Activated CD4-positive, CD25-positive, alpha-beta regulatory T cell treated with anti-CD3 and anti-CD28 coated beads, Interleukin-2, amount 50 U/mL, for 16 hours (primary cell): ENCODE measurements at regions not wholly inside any gene's neighbourhood (a gene's known extent, or its start where the extent isn't known, plus 50 kb on each side); places are given as distances from the start of the nearest gene placed in this dataset.
A peak's percentile ranks its signal among the peaks of the same experiment; 100 is the strongest.
"Not testable (repeated sequence)": the region's sequence is repeated elsewhere in the genome, so short reads cannot be mapped to it uniquely, and the experiment has no call there.

Experiments used
- DNase-seq: peaks from one replicate; pipeline ENCODE4 v3.0.0-alpha.2; 2020; ENCODE audit warnings: low read depth, low spot score

DNA sequence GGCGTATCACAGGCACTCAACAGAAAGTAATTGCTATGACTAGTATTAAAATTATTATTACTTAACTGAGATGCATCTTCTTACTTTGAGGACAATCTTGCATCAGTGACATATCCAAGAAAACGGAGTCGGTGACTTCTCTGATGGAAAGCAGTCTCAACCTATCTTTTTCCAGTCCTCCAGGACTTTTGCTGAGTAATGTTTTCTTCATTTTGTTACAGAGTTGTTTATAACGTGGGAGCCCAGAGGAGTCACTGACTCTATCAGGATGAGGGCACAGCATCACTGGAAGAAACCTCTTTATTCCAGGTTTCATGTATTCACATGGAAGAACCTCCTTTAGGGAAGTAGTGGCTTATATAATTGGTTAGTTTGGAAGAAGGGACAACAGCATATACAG is 51.5 kb upstream of the MELK start:
- DNase-seq, result no peak

DNA sequence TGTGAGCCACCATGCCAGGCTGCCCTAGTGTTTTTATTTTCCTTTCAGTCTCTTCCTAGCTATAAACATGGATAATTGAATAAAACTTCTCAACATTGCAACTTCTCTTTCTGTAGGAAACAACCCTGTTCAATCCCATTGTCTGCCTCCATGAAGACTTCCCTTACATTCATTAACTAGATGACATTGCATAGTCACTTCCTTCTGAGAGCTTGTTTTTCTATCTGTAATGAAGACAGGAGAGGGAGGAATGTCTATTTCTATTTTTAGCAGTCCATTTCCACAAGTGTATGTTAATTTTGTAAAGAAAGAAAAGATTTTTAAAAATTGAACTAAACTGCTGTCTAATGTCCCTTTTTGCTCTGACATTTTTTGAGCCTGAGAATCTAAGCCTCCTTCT is 55.6 kb upstream of the MELK start:
- no peak for DNase-seq

DNA sequence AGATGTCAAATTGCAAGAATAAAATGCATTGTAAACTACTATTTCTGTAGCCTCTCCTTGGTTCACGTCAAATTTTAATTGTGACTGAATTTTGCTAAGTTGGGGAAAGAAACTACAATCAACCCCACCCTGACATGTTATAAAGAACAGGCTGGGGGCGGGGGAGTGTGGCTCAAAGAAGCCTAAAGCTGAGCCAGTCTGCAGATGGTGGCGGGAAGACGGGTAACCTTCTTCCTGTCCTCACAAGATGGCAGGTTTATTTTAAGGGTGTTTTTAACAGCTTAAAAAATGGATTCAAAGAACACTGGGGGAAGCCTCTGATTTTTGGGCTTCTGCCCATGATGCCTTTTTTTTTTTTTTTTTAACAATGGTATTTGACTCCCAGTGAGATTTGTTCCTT is 68.5 kb upstream of the MELK start:
- no peak for DNase-seq

- DNase-seq, result no peak
Measured at GRCh38 chr9:36503172-36504088, 69.3 kb upstream of the MELK start.

GRCh38 chr9:36501727-36502126 is 71.0 kb upstream of the MELK start:
- DNase-seq, result no peak

DNA sequence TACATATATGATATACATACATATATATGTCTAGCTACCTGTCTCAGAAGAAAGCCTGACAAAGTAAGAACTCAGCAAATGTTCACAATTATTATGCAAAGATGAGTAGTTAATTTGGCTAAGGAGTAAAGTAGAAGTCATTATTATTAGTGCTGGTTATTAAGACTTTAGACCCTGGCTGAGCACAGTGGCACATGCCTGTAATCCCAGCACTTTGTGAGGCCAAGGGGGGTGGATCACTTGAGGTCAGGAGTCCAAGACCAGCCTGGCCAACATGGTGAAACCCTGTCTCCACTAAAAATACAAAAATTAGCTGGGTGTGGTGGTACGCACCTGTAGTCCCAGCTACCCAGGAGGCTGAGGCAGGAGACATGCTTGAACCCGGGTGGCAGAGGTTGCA is 71.8 kb upstream of the MELK start:
- not testable (repeated sequence) for DNase-seq

DNA sequence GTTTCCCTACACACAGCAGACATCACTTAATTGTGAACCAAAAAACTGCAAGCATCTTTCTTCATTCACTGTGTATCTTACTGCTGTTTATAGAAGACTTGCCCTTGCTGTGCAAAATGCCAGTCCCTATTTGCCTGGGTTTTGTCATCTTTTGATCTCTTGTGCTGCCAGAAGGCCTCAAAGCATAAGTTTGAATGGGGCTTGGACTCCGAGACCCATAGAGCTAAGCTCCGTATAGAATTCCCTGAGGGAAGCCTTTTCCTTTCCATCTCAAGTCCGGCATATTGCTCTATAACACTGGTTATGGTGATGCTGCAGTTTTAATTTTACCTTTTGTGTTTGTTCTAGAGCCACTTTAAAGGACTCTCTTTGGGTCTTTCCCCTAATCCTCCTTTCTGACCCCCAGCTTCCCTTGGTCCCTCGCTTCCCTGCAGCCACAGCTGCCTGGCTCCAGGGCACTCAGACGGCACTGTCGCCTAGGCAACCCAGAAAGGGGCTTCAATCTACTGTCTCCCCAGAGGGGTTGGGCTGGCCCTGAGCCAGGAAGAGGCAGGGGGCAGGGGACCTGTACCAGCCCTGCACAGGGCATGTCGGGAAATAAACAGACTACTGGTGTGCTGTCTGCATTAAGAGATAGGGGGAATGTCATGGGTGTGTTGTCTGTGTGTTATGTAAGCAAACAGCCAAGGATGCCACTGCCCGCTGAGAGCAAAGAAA is 73.4 kb upstream of the MELK start:
- DNase-seq, result no peak

DNA sequence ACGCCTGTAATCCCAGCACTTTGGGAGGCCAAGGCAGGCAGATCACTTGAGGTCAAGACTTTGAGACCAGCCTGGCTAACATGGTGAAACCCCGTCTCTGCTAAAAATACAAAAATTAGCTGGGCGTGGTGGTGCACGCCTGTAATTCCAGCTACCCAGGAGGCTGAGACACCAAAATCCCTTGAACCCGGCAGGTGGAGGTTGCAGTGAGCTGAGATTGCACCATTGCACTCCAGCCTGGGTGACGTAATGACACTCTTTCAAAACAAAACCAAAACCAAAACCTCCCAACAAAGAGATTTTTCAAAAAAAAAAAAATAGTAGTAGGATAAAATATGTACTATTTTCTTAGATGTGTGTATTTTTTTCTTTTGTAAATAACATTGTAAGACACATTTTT is 79.1 kb upstream of the MELK start:
- DNase-seq, result not testable (repeated sequence)

- no peak for DNase-seq
Measured at GRCh38 chr9:36492865-36493264, 79.8 kb upstream of the MELK start.

DNA sequence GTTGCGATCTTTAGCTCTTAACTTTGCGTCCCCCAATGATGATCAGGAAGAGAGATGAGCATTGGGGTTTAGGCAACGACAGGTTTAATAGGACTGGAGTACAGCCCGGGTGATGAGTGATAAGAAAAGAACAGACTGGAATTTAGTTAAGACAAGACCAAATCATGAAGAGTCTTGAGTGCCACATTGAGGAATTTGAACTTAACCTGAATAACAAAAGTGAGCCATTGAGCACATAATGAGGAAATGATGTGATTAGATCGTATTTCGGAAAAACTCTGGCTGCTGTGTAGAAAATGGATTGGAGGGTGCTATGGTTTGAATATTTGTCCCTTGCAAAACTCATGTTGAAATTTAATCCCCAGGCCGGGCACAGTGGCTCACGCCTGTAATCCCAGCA is 83.2 kb upstream of the MELK start:
- DNase-seq, result no peak

- DNase-seq, result no peak
Measured at GRCh38 chr9:36488389-36488756, 84.3 kb upstream of the MELK start.

DNA sequence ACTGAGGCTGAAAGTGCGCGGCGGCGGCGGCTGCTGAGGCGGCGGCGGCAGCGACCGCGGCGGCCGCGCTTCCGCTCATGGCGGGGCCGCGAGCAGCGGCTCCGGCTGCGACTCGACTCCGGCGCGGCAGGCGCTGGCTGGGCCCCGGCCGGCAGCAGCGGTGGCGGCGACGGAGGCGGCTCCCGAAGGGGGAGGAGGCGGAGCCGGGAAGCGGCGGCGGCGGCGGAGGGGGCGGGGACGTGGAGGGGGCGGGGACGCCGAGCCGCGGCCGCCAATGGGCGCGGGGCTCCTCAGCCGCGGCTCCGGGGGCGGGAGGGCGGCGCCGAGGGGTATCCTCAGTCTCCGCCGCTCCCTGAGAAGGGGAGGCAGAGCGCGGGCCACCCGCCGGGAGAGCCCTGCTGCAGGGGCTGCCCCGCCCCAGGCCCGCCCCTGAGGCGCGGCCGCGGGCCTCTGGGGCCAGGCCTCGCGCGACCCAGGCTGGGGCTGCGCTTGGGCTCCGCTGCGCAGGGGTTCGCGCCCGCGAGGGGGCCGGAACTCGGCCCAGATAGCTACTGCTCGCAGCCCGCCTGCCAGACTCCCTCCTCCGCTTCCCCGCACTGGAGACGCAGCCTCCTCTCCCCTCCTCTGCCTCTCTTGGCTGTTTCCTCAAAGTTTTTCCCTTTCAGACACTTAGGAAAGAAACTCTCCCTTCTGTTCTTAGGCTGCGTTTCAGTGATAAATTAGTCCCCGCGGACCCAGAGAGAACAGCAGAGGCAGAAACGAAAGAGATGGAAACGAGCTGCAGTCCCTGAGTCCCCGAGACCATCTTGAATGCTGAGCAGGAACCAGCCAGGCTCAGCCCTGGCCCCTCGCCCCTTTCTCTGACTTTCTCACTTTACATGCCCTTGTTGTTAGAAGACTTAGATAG is 85.0 kb upstream of the MELK start:
- peak; percentile 75 for DNase-seq

DNA sequence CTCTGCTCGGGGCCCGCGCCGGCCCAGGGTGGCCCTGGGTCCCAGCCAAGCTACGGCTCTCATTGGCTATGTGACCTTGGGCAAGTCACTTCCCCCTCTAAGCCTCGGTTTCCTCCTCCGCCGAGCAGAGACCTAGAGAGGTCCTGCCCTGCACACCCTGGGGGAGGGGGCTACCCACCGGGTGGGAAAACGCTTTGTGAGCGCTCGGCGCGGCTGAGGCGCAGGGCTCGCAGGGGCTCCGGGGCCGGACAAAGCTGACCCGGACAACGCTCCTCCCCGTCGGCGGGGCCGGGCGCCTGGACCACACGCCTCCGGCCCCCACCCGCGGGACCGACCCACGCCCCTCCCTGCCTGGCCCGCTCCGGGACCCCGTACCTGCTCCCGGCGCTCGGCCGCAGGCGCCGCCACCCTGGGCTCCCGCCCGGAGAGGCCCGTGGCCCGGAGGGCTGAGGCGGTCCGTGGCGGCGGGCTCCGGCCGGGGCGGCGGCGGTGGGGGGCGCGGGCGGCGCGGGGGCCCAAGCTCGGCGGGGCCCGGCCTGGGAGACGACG is 85.7 kb upstream of the MELK start:
- DNase-seq, result no peak

GRCh38 chr9:36486329-36486932 is 86.3 kb upstream of the MELK start:
- DNase-seq, result no peak

- no peak for DNase-seq
Measured at GRCh38 chr9:36485647-36486328, 85.7 kb upstream of the RNF38 start.

- no peak for DNase-seq
Measured at GRCh38 chr9:36484124-36484523, 84.1 kb upstream of the RNF38 start.

GRCh38 chr9:36479101-36479500 is 79.0 kb upstream of the RNF38 start:
- no peak for DNase-seq

GRCh38 chr9:36471359-36471758 is 71.3 kb upstream of the RNF38 start:
- DNase-seq, result no peak

DNA sequence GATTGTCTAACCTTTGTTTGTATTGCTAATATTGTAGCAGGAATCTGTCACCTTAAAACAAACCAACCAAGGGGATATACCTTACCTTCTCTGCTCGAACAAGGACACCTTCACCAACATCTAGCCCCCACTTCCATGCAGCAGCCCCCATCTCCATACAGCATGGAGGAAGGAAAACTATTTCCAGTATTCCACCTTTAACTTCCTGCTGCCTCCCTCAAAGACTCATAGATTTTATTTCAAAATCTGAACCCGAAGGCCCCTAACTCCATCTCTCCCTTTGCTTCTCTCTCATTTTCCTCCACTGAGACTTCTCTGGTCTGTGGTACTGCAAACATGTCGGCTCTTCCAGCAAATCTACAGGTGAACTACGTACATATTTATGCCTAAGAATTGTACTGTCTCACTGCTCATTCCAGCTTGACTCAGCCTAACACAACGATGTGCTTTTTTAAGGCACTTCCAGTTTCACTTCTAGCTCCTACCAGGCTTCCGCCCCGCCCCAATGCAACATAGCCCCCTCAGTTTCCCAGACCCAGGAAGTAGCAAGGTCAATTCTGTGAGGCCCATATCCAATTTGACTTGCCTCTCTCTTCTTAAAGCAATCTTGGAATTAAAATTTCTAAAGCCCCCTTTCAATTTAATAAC is 70.7 kb upstream of the RNF38 start:
- no peak for DNase-seq

- DNase-seq, result no peak
Measured at GRCh38 chr9:36463467-36463866, 63.4 kb upstream of the RNF38 start.
